Mucosa of descending colon (tissue), 3 donors: ENCODE measurements at regions not wholly inside any gene's neighbourhood (a gene's known extent, or its start where the extent isn't known, plus 50 kb on each side); places are given as distances from the start of the nearest gene placed in this dataset.

Experiments
- ATAC-seq: fragments of 200-7000 bp; cut with Tn5 transposase; one replicate; pipeline ENCODE4 v1.9.1; 2020; ENCODE audit warnings: mild to moderate bottlenecking, moderate library complexity
- DNase-seq, 3 donors: peaks; one replicate each; pipeline ENCODE4 v3.0.0-alpha.2; 2020
- H3K36me3 ChIP-seq: fragments of 200-600 bp; one replicate; pipeline ENCODE4 v1.8.0; 2021; ENCODE audit warnings: low read depth, mild to moderate bottlenecking
- H3K4me1 ChIP-seq: fragments of 200-600 bp; one replicate; pipeline ENCODE4 v1.8.0; 2021; ENCODE audit warnings: low read depth, mild to moderate bottlenecking
- H3K4me3 ChIP-seq: fragments of 200-600 bp; one replicate; pipeline ENCODE4 v1.8.0; 2021; ENCODE audit warnings: mild to moderate bottlenecking
- H3K9me3 ChIP-seq: fragments of 200-600 bp; one replicate; pipeline ENCODE4 v1.8.0; 2021; ENCODE audit warnings: mild to moderate bottlenecking
- CTCF ChIP-seq: fragments of 200-600 bp; IDR thresholded peaks from one replicate; pipeline ENCODE4 v1.8.0; 2022; ENCODE audit warnings: antibody characterized with exemption, mild to moderate bottlenecking
- intact Hi-C, 2 donors: fragments of 100-400 bp; cut with DNase I in 1 of 2; cut with micrococcal nuclease in 1 of 2; formaldehyde crosslinking; loops; one replicate each; pipeline versions ENCODE4 v1.11.0 to v1.11.1; 2022; cut with DNase I, micrococcal nuclease
- donor health status: DM: no; HTN: no; CAD: no; lungs with moderate emphysema.
- donor health status: DM: no; HTN: no; CAD: no.
- donor health status: DM: no; HTN: yes; CAD: no.

- TF ChIP-seq CTCF: no peak
- Histone ChIP-seq H3K36me3 (no peaks in the 10 kb centered on the region), H3K4me3 (no peak overlapping the region), H3K9me3 (peaks cover 9% of the 10 kb centered on the region), H3K4me1 (no peaks in the 10 kb centered on the region)
- DNase-seq: no peak
- ATAC-seq: no peak
- intact Hi-C loops: no loop called here
These were observed 167.8 kb downstream of the ALG10 start for GRCh38 chr12:34190054-34190453.

GRCh38 chr12:34198924-34199323 lies 176.6 kb downstream of the ALG10 start:
- H3K36me3 ChIP-seq: no peaks in the 10 kb centered on the region
- TF ChIP-seq CTCF: no peak
- intact Hi-C loops: no loop called here

GRCh38 chr12:34203866-34204620 lies 181.7 kb downstream of the ALG10 start:
- intact Hi-C loops: no loop called here

More at GRCh38 chr12:34198924-34199323, 176.6 kb downstream of the ALG10 start:
- H3K4me1 ChIP-seq: no peaks in the 10 kb centered on the region
- no peak for ATAC-seq
- DNase-seq: no peak
- H3K4me3 ChIP-seq: no peak overlapping the region
- peaks cover 14% of the 10 kb centered on the region for H3K9me3 ChIP-seq

GRCh38 chr12:34204830-34205285 lies 182.6 kb downstream of the ALG10 start:
- Histone ChIP-seq H3K4me3 (no peak overlapping the region), H3K36me3 (no peaks in the 10 kb centered on the region), H3K4me1 (no peaks in the 10 kb centered on the region), H3K9me3 (peaks cover 40% of the 10 kb centered on the region)
- no peak for TF ChIP-seq CTCF
- intact Hi-C loops: no loop called here
- no peak for ATAC-seq
- no peak for DNase-seq

More at GRCh38 chr12:34203866-34204620, 181.7 kb downstream of the ALG10 start:
- H3K9me3 ChIP-seq: peaks cover 32% of the 10 kb centered on the region
- DNase-seq (no peak), ATAC-seq (no peak)
- H3K4me1 ChIP-seq: no peaks in the 10 kb centered on the region
- TF ChIP-seq CTCF: no peak
- H3K36me3 ChIP-seq: no peaks in the 10 kb centered on the region
- no peak overlapping the region for H3K4me3 ChIP-seq

- Histone ChIP-seq H3K4me3 (no peak overlapping the region), H3K36me3 (no peaks in the 10 kb centered on the region), H3K4me1 (no peaks in the 10 kb centered on the region), H3K9me3 (peaks cover 45% of the 10 kb centered on the region)
- no peak for ATAC-seq
- intact Hi-C loops: no loop called here
- no peak for DNase-seq
- no peak for TF ChIP-seq CTCF
These were observed 183.1 kb downstream of the ALG10 start for GRCh38 chr12:34205401-34205800.
